ENCODE measurements at regions not wholly inside any gene's neighbourhood (a gene's known extent, or its start where the extent isn't known, plus 50 kb on each side); places are given as distances from the start of the nearest gene placed in this dataset.

- TF ChIP-seq SIN3A (IDR thresholded peaks at IDR 0.05; ENCODE audit: borderline replicate concordance, insufficient read depth, low read length) (no peak), POLR2AphosphoS5 (IDR thresholded peaks at IDR 0.05; ENCODE audit: low read depth, low read length) (no peak), FOXP2 (optimal IDR thresholded peaks at IDR 0.05; ENCODE audit: borderline replicate concordance, extremely low read depth, extremely low read length, insufficient read depth) (no peak), TAF1 (IDR thresholded peaks at IDR 0.05; ENCODE audit: borderline replicate concordance, insufficient read depth, low read length) (no peak)
- TF ChIP-seq, protein P1, sequence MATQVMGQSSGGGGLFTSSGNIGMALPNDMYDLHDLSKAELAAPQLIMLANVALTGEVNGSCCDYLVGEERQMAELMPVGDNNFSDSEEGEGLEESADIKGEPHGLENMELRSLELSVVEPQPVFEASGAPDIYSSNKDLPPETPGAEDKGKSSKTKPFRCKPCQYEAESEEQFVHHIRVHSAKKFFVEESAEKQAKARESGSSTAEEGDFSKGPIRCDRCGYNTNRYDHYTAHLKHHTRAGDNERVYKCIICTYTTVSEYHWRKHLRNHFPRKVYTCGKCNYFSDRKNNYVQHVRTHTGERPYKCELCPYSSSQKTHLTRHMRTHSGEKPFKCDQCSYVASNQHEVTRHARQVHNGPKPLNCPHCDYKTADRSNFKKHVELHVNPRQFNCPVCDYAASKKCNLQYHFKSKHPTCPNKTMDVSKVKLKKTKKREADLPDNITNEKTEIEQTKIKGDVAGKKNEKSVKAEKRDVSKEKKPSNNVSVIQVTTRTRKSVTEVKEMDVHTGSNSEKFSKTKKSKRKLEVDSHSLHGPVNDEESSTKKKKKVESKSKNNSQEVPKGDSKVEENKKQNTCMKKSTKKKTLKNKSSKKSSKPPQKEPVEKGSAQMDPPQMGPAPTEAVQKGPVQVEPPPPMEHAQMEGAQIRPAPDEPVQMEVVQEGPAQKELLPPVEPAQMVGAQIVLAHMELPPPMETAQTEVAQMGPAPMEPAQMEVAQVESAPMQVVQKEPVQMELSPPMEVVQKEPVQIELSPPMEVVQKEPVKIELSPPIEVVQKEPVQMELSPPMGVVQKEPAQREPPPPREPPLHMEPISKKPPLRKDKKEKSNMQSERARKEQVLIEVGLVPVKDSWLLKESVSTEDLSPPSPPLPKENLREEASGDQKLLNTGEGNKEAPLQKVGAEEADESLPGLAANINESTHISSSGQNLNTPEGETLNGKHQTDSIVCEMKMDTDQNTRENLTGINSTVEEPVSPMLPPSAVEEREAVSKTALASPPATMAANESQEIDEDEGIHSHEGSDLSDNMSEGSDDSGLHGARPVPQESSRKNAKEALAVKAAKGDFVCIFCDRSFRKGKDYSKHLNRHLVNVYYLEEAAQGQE (IDR thresholded peaks at IDR 0.05; ENCODE audit: insufficient read depth in 1 of 2, low read depth in 2 of 2, low read length in 2 of 2), result no peak
These were observed 289.6 kb upstream of the PROX1 start for GRCh38 chr1:213698092-213698702.

DNA sequence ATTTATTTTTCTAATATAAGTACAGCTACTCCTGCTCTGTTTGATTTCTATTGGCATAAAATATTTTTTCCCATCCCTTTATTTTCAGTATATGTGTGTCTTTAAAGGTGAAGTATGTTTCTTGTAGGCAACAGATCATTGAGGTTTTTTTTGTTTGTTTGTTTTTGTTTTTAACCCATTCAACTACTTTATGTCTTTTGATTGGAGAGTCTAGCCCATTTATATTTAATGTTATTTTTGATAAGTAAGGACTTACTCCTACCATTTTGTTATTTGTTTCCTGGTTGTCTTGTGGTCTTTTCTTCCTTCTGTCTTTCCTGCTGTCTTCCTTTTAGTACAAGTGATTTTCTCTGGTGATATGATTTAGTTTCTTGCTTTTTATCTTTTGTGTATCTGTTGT lies 285.1 kb upstream of the PROX1 start:
- TF ChIP-seq POLR2AphosphoS5 (IDR thresholded peaks at IDR 0.05; ENCODE audit: low read depth, low read length), result no peak
- TF ChIP-seq, protein P1 (IDR thresholded peaks at IDR 0.05; ENCODE audit: insufficient read depth in 1 of 2, low read depth in 2 of 2, low read length in 2 of 2), result no peak

- TF ChIP-seq, protein P1 (IDR thresholded peaks at IDR 0.05; ENCODE audit: insufficient read depth in 1 of 2, low read depth in 2 of 2, low read length in 2 of 2), result no peak
- no peak for TF ChIP-seq FOXP2 (optimal IDR thresholded peaks at IDR 0.05; ENCODE audit: borderline replicate concordance, extremely low read depth, extremely low read length, insufficient read depth)
These were observed 282.8 kb upstream of the PROX1 start for GRCh38 chr1:213704941-213705340.

DNA sequence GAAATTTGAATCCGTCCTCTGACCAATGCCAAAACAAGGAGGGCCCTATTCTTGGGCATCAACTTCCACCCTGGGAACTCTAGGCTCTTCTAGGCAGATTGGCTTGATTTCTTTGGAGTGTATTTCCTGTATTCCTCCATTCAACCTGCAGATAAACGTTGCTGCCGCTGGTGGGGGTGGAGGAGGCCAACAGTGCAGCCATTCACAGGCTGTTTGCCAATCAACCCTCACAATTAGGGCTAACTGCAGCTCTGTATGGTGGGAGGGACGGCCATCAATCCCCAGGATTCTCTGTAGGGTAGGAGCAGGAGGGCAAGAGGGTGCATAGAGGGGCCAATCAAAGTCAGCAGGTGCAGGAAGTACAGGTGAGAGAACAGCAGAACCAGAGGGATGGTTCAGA lies 273.1 kb upstream of the PROX1 start:
- TF ChIP-seq POLR2AphosphoS5 (IDR thresholded peaks at IDR 0.05; ENCODE audit: low read depth, low read length), result no peak
- no peak for TF ChIP-seq SIN3A (IDR thresholded peaks at IDR 0.05; ENCODE audit: borderline replicate concordance, insufficient read depth, low read length)
- no peak for TF ChIP-seq FOXP2 (optimal IDR thresholded peaks at IDR 0.05; ENCODE audit: borderline replicate concordance, extremely low read depth, extremely low read length, insufficient read depth)
- TF ChIP-seq, protein P1 (IDR thresholded peaks at IDR 0.05; ENCODE audit: insufficient read depth in 1 of 2, low read depth in 2 of 2, low read length in 2 of 2), result no peak
- no peak for TF ChIP-seq TAF1 (IDR thresholded peaks at IDR 0.05; ENCODE audit: borderline replicate concordance, insufficient read depth, low read length)

- TF ChIP-seq TAF1 (IDR thresholded peaks at IDR 0.05; ENCODE audit: borderline replicate concordance, insufficient read depth, low read length) (no peak), FOXP2 (optimal IDR thresholded peaks at IDR 0.05; ENCODE audit: borderline replicate concordance, extremely low read depth, extremely low read length, insufficient read depth) (no peak), SIN3A (IDR thresholded peaks at IDR 0.05; ENCODE audit: borderline replicate concordance, insufficient read depth, low read length) (no peak), POLR2AphosphoS5 (IDR thresholded peaks at IDR 0.05; ENCODE audit: low read depth, low read length) (no peak)
- TF ChIP-seq, protein P1 (IDR thresholded peaks at IDR 0.05; ENCODE audit: insufficient read depth in 1 of 2, low read depth in 2 of 2, low read length in 2 of 2), result no peak
These were observed 272.6 kb upstream of the PROX1 start for GRCh38 chr1:213715182-213715581.
